Activated CD8-positive, alpha-beta memory T cell treated with anti-CD3 and anti-CD28 coated beads for 48 hours (primary cell): ENCODE measurements at regions not wholly inside any gene's neighbourhood (a gene's known extent, or its start where the extent isn't known, plus 50 kb on each side); places are given as distances from the start of the nearest gene placed in this dataset.

Experiments
- DNase-seq, 3 experiments: peaks; one replicate each; pipeline ENCODE4 v3.0.0-alpha.2; 2020; ENCODE audit warnings: low read depth in 2 of 3, low spot score in 2 of 3

- DNase-seq: no peak
Measured at GRCh38 chr20:20938599-20938998, 167.6 kb downstream of the LINC00237 start.

- no peak for DNase-seq
Measured at GRCh38 chr20:20938131-20938530, 168.0 kb downstream of the LINC00237 start.

DNA sequence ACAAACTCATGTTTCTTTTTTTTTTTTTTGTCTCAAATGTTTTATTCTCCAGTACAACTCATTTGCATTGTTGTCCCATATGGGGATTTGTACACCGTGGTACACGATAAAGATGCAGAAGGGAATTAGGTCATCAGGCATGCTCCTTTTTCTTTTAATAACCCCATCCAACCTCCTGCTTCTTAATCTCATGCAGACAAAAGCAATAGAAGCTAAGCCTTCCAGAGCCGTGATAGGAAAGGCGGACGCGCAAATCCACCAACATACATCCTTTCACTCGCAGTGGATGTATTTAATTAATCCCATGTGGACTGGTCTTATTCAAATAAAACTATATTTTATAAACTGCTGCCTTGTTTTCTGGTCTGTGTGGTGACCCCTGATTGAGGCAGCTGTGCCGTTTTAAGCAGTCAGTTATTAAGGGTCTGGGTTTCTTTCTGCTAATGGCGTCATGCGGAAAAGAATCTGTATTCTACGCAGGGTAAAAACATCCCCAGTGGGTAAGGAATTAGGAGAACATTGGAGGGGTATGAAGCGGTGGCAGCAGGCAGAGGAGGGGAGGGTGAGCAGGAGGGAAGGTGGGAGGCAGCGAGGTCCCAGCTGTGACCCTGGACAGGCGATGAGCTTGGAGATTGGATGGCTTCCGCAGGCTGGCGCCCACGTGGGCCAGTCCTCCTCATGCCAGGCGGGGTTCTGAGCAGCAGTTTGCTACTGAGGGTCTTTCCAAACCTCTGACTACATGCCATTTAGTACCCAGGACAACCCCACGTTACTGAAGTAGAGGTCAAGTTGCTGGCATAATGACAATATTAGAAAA is 172.8 kb downstream of the LINC00237 start:
- no peak for DNase-seq

- no peak for DNase-seq
Measured at GRCh38 chr20:20932156-20932555, 174.0 kb downstream of the LINC00237 start.

GRCh38 chr20:20931632-20932031 is 174.5 kb downstream of the LINC00237 start:
- DNase-seq: no peak

DNA sequence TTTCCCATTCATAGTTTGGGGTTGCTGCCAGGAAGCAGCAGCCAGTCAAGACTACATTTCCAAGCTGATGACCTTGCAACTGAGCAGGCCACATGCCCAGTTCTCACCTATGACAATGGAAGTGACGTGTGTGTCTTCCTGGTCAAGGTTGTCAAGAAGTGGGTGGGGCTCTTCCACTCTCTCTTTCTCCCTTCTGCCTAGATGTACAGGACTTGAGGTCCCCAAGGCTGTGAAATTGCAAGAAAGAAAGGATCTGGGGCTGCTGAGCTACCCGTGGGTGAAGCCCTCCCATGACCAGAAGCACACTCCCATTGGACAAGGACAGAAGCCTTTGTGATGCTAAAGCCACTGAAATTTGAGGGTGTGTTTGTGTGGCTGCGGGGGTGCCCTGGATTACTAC is 175.1 kb downstream of the LINC00237 start:
- no peak for DNase-seq

- no peak for DNase-seq
Measured at GRCh38 chr20:20930500-20930899, 175.7 kb downstream of the LINC00237 start.

GRCh38 chr20:20929341-20929740 is 176.8 kb downstream of the LINC00237 start:
- DNase-seq: no peak

DNA sequence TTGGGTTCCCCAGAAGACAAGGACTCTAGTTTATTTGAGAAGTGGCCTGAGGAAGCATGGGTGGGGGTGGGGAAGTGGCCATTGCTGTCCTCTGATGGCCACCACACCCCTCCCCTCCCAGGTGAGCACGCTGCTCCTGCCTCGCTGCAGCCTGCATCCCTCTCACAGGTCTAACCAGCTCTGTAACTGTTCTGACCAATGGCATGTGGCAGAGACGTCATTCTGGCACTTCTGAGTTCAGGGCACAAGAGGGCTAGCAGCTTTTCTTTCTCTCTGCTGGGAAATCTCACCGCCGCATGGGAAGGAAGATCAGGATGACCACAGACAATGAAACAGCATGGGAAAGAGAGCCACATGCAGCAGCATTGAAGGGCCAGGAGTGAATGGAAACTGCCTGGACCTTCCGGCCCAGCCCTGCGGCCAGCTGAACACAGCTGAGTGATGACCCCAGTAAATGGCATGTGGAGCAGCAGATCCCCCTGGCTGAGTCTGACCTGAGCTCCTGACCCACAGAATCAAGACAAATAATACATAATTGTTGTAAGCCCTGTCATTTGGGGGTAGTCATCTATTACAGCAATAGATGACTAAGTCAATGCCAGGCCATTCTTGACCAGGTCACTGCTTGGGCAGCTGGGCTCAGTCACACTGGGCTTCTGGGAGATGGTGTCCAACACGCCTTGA is 179.8 kb downstream of the LINC00237 start:
- DNase-seq: no peak

GRCh38 chr20:20920433-20920832 is 185.7 kb downstream of the LINC00237 start:
- no peak for DNase-seq

DNA sequence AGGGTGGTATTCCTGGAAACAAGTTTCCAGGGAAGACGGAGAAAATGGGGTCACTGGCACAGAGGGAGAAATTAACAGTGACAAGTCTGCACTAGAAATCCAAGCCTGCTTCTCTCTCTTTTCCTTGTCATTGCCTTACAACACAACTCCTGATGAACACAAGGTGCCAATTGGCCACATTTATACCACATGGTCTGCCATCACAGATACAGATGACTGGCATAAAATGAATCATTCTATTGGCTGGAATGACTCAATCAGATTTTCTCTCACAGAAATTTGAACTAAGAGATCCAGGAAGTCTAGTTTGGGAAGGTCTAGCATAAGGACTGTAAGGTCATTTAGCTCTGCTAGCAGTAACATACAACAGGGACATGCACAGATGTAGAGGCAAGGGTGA is 190.3 kb downstream of the LINC00237 start:
- DNase-seq: no peak

DNA sequence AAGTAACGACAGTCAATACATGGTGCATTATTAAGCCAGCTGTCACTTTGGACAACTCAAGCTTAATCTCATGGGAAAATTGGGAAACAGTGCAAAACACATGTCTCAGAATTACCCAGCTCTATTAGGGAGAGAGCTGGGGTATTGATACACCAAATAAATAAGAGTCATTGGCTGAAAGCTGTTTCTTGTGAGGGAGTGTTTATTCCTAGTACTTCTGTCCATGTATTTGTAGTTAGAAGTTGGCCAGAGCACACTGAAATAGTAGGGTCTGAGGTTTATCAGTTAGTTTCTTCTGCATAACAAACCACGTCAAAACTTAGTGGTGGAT is 192.0 kb upstream of the RALGAPA2 start:
- DNase-seq: no peak

- no peak for DNase-seq
Measured at GRCh38 chr20:20903773-20904500, 191.5 kb upstream of the RALGAPA2 start.

DNA sequence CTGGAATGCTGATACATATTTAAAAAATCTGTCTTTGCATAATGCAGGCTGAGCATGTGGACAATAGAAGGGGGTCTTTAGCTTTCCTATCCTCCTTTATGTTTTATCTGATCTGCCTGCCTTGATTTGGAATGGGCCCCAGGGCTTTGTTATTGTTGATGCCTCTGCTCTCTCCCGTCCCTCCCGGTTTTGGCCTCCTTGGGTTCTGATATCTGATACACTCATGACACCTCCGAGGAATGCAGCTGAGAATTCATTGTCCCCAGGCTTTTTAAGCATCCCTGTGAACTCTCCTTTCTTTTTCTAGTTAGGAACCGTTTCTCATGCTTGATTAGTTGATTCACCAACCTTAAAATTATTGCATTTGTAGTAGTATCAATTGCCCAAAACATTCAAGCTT is 185.5 kb upstream of the RALGAPA2 start:
- DNase-seq: no peak

- no peak for DNase-seq
Measured at GRCh38 chr20:20897145-20897544, 184.7 kb upstream of the RALGAPA2 start.

DNA sequence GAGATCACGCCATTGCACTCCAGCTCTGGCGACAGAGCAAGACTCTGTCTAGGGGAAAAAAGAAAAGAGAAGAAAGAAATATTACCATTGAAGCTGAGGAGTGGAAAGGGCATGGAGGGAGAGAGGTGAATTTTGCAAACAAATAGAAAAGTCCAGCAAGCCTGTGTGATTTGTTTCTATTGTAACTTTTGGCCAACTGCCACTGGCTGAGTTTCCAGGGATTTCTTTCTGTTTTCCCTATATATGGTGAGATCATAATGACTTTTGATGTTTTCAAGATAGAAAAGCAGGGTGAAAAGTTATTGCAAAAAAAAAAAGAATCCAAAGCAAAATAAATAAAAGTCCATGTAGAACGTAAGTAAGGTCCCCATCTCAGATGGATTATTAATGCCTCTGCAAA is 184.2 kb upstream of the RALGAPA2 start:
- no peak for DNase-seq

GRCh38 chr20:20895537-20895936 is 183.1 kb upstream of the RALGAPA2 start:
- no peak for DNase-seq

DNA sequence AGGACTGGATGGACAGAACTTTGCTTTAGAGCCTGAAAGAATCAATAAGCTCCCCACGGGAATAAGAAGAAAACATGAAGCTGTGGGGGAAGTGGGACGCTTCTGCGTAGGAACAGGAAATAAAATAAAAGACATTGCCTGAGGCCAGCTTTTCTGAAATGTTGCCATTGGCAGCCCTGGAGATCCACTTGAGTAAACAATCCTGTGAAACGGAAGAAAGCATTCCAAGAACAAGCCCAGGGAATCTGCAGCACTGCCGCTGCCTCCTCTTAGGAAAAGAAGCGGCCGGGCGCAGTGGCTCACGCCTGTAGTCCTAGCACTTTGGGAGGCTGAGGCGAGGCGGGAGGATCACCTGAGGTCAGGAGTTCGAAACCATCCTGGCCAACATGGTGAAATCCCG is 182.3 kb upstream of the RALGAPA2 start:
- DNase-seq: no peak

GRCh38 chr20:20894280-20894679 is 181.8 kb upstream of the RALGAPA2 start:
- no peak for DNase-seq

DNA sequence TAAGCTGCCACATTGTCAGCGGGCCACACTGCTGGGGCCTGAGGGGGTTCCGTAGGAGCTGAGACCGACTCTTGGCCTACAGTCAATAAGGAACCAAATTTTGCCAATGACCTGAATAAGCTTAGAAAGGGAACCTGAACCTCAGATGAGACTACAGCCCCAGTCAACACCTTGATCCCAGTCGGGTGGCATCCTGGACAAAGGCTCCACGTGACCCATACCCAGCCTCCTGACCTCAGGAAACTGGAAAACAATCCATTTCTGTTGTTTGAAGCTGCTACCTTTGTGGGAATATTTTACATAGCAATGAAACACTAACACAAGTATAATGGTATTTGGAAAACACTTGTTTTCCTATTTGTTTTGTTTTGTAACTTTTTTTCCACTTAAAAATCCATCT is 179.9 kb upstream of the RALGAPA2 start:
- no peak for DNase-seq

DNA sequence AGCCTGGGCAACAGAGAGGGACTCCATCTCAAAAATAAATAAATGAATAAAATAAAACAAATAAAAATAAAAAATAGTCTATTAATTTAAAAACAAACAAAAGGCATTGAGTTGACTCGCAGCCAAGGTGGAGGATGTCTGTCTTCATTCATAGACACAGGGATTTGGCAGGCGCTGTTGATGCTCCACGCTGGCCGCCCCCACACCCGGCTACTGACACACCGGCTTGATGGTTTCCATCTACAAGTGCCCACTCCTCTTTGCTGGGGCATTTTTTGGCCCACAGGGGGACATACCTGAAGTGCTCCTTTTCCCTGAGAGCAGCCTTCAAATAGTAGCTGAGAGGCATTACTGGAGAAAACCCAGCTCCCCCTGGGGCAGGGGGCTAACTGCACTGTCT is 178.3 kb upstream of the RALGAPA2 start:
- no peak for DNase-seq

GRCh38 chr20:20888936-20889335 is 176.5 kb upstream of the RALGAPA2 start:
- no peak for DNase-seq
